ENCODE measurements at regions not wholly inside any gene's neighbourhood (a gene's known extent, or its start where the extent isn't known, plus 50 kb on each side); places are given as distances from the start of the nearest gene placed in this dataset.

DNA sequence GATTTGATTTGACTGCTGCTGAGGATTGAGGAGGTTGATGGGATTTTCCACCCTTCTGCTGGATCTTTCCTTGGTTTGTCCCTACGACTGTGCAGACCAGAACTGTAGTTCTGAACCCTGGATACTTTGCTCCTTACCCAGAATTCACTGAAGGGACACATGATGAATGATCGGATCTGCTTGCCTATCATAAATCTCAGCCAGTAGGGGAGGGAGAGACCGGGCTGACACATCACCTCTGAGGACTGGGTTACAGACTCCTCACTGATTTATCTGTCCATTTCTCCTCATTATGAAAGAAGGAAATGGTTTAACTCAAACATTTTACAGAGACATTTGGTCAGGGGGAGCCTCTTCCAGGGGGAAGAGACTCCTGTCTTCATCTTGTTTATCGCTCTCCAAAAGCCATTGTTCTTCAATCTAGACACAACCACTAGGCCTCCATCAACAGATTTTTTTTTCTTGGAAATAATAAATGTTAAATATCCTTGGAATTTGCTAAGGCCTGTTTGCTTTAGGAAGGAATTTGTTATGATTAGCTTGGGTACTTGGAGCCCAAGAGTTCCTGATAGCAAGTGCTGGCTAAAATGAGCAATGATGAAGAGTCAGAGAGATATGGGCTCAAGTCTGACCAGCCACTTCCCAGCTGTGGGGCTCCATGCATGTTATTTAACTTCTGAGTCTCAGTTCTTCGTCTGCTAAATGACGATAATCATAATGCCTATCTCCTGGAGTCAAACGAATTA lies 925.5 kb downstream of the SLC4A3 start:
- no peaks in the 10 kb centered on the region for H3K9me2 ChIP-seq (ENCODE audit: insufficient read depth, low read length)
- H3F3A ChIP-seq (ENCODE audit: insufficient read depth, low read length, poor library complexity, severe bottlenecking): no peaks in the 10 kb centered on the region
- no peak overlapping the region for H3K27ac ChIP-seq (ENCODE audit: low read length)
- H3K9ac ChIP-seq (ENCODE audit: low read length): no peak overlapping the region
- no peaks in the 10 kb centered on the region for H3K36me3 ChIP-seq (ENCODE audit: insufficient read depth, low read length)
- TF ChIP-seq, protein P1, sequence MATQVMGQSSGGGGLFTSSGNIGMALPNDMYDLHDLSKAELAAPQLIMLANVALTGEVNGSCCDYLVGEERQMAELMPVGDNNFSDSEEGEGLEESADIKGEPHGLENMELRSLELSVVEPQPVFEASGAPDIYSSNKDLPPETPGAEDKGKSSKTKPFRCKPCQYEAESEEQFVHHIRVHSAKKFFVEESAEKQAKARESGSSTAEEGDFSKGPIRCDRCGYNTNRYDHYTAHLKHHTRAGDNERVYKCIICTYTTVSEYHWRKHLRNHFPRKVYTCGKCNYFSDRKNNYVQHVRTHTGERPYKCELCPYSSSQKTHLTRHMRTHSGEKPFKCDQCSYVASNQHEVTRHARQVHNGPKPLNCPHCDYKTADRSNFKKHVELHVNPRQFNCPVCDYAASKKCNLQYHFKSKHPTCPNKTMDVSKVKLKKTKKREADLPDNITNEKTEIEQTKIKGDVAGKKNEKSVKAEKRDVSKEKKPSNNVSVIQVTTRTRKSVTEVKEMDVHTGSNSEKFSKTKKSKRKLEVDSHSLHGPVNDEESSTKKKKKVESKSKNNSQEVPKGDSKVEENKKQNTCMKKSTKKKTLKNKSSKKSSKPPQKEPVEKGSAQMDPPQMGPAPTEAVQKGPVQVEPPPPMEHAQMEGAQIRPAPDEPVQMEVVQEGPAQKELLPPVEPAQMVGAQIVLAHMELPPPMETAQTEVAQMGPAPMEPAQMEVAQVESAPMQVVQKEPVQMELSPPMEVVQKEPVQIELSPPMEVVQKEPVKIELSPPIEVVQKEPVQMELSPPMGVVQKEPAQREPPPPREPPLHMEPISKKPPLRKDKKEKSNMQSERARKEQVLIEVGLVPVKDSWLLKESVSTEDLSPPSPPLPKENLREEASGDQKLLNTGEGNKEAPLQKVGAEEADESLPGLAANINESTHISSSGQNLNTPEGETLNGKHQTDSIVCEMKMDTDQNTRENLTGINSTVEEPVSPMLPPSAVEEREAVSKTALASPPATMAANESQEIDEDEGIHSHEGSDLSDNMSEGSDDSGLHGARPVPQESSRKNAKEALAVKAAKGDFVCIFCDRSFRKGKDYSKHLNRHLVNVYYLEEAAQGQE (IDR thresholded peaks at IDR 0.05; ENCODE audit: borderline replicate concordance): no peak
- TF ChIP-seq EZH2 (IDR thresholded peaks at IDR 0.05; ENCODE audit: borderline replicate concordance, insufficient read depth, low read length, poor library complexity, severe bottlenecking) (no peak), RAD21 (conservative IDR thresholded peaks at IDR 0.05) (no peak), POLR2AphosphoS5 (IDR thresholded peaks at IDR 0.05) (no peak), SMC3 (conservative IDR thresholded peaks at IDR 0.05; ENCODE audit: poor library complexity) (no peak), TAF1 (IDR thresholded peaks at IDR 0.05; ENCODE audit: low read depth) (no peak), MXI1 (conservative IDR thresholded peaks at IDR 0.05; ENCODE audit: poor library complexity, severe bottlenecking) (no peak), EP300 (conservative IDR thresholded peaks at IDR 0.05; ENCODE audit: poor library complexity, severe bottlenecking) (no peak)
- TF ChIP-seq, protein P2, sequence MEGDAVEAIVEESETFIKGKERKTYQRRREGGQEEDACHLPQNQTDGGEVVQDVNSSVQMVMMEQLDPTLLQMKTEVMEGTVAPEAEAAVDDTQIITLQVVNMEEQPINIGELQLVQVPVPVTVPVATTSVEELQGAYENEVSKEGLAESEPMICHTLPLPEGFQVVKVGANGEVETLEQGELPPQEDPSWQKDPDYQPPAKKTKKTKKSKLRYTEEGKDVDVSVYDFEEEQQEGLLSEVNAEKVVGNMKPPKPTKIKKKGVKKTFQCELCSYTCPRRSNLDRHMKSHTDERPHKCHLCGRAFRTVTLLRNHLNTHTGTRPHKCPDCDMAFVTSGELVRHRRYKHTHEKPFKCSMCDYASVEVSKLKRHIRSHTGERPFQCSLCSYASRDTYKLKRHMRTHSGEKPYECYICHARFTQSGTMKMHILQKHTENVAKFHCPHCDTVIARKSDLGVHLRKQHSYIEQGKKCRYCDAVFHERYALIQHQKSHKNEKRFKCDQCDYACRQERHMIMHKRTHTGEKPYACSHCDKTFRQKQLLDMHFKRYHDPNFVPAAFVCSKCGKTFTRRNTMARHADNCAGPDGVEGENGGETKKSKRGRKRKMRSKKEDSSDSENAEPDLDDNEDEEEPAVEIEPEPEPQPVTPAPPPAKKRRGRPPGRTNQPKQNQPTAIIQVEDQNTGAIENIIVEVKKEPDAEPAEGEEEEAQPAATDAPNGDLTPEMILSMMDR (IDR thresholded peaks at IDR 0.05; ENCODE audit: poor library complexity, severe bottlenecking): no peak
- H3K4me2 ChIP-seq (ENCODE audit: low read length): no peak overlapping the region
- no peak overlapping the region for H3K4me3 ChIP-seq (ENCODE audit: low read length)
- no peak overlapping the region for H2AFZ ChIP-seq (ENCODE audit: low read depth, low read length)
- H3K79me2 ChIP-seq (replicated peaks; ENCODE audit: insufficient read depth, low read length): no peaks in the 10 kb centered on the region
- no peaks in the 10 kb centered on the region for H3K9me3 ChIP-seq (ENCODE audit: low read length)
- no peaks in the 10 kb centered on the region for H3K27me3 ChIP-seq (ENCODE audit: insufficient read depth, low read depth, low read length)
- H4K20me1 ChIP-seq (ENCODE audit: insufficient read depth): no peaks in the 10 kb centered on the region

DNA sequence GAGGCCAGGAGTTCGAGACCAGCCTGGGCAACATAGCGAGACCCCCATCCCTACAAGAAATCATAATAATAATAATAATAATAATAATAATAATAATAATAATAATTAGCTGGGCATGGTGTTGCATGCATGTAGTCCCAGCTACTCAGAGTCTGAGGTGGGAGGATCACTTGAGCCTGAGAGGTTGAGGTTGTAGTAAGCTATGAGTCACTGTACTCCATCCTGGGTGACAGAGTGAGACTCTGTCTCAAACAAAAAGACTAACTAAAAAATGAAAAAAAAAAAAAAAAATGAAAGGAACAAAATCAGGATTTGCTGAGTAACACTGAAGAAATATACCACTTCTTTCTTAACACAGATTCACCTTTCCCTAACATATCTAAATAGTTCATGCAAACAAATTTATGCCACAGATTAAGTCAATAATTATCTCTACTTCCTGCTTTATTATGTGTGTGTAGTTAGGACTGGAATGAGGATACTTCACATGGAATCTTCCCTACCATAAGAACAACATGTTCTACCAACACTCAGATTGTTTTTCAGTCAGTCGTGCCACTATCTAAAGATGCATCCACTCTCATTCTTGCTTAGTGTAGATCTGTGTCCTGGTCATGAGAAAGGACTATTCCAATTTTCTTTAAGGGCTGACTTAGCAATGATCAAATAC lies 928.7 kb downstream of the SLC4A3 start:
- Histone ChIP-seq H4K20me1 (ENCODE audit: insufficient read depth) (no peaks in the 10 kb centered on the region), H3K9me3 (ENCODE audit: low read length) (no peaks in the 10 kb centered on the region), H3F3A (ENCODE audit: insufficient read depth, low read length, poor library complexity, severe bottlenecking) (no peaks in the 10 kb centered on the region), H3K9me2 (ENCODE audit: insufficient read depth, low read length) (no peaks in the 10 kb centered on the region), H3K27ac (ENCODE audit: low read length) (no peak overlapping the region), H3K36me3 (ENCODE audit: insufficient read depth, low read length) (no peaks in the 10 kb centered on the region), H3K79me2 (replicated peaks; ENCODE audit: insufficient read depth, low read length) (no peaks in the 10 kb centered on the region), H3K9ac (ENCODE audit: low read length) (no peak overlapping the region), H2AFZ (ENCODE audit: low read depth, low read length) (no peak overlapping the region), H3K4me2 (ENCODE audit: low read length) (no peak overlapping the region), H3K27me3 (ENCODE audit: insufficient read depth, low read depth, low read length) (no peaks in the 10 kb centered on the region), H3K4me3 (ENCODE audit: low read length) (no peak overlapping the region)
- TF ChIP-seq EP300 (conservative IDR thresholded peaks at IDR 0.05; ENCODE audit: poor library complexity, severe bottlenecking): no peak
- TF ChIP-seq, protein P1 (IDR thresholded peaks at IDR 0.05; ENCODE audit: borderline replicate concordance): no peak
- TF ChIP-seq RAD21 (conservative IDR thresholded peaks at IDR 0.05): no peak
- TF ChIP-seq, protein P2 (IDR thresholded peaks at IDR 0.05; ENCODE audit: poor library complexity, severe bottlenecking): no peak
- TF ChIP-seq TAF1 (IDR thresholded peaks at IDR 0.05; ENCODE audit: low read depth): no peak
- TF ChIP-seq POLR2AphosphoS5 (IDR thresholded peaks at IDR 0.05): no peak
- no peak for TF ChIP-seq MXI1 (conservative IDR thresholded peaks at IDR 0.05; ENCODE audit: poor library complexity, severe bottlenecking)
- no peak for TF ChIP-seq SMC3 (conservative IDR thresholded peaks at IDR 0.05; ENCODE audit: poor library complexity)
